Astrocyte of the spinal cord (primary cell): ENCODE measurements at regions not wholly inside any gene's neighbourhood (a gene's known extent, or its start where the extent isn't known, plus 50 kb on each side); places are given as distances from the start of the nearest gene placed in this dataset.
"Not testable (repeated sequence)": the region's sequence is repeated elsewhere in the genome, so short reads cannot be mapped to it uniquely, and the experiment has no call there.

Experiments
- DNase-seq: peaks from one replicate; pipeline ENCODE4 v3.0.0; 2011; ENCODE audit warnings: low read depth, low spot score
- H3K4me3 ChIP-seq: 2 replicates; pipeline ENCODE4 v1.5.1; 2011; ENCODE audit warnings: low read depth, mild to moderate bottlenecking, low read length, moderate library complexity
- CTCF ChIP-seq: IDR thresholded peaks from 2 replicates; pipeline ENCODE4 v1.5.1; 2012; ENCODE audit warnings: low read depth, mild to moderate bottlenecking, low read length, inconsistent platforms
- in situ Hi-C: cut with HindIII; loops from 2 replicates; pipeline ENCODE4 v1.10.0; 2017; ENCODE audit warnings: low sequenced_read_pairs

DNA sequence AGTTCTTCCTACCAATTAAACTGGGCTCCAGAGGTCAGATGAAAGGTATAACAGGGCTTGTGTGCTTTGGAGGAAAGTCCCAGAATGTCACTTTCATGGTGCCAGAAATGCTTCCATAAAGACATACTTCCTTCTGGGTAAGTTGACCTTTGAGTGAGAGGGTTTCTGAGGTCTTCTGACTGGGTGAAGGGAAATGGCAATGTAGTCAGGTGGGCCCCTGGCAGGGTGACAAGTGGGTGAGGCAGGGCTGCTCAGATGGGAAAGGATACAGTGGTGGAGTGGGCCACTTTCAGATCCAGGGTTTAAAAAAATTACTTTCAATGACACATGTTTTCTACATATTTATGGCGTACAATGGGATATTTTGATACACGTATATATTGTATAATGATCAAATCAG is 136.5 kb upstream of the PITX1 start:
- no peak for DNase-seq
- no peak overlapping the region for H3K4me3 ChIP-seq
- TF ChIP-seq CTCF, result no peak
- in situ Hi-C loops, result no loop called here

- TF ChIP-seq CTCF, result no peak
- in situ Hi-C loops, result no loop called here
- no peak overlapping the region for H3K4me3 ChIP-seq
- no peak for DNase-seq
These were observed 135.7 kb upstream of the PITX1 start for GRCh38 chr5:135169753-135170152.

DNA sequence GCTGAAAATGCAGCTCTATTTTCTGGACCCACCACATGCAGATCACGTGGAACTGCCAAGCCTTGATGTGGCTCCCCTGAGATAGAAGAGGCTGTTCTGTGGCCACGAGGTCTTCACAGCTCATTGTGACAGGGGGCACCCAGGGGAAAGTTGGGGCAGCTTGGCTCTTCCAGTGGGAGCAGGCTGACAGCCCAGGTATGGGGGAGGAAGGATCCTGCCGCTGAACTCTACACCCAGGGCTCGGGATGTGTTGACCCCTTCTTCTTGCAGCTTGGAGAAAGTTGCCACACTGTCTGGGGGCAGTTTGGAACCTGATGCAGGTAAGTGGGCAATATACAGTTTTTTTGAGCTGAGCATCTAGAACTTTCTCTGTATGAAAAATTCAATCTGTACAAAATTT is 133.6 kb upstream of the PITX1 start:
- no peak for DNase-seq

GRCh38 chr5:135164873-135165614 is 131.0 kb upstream of the PITX1 start:
- DNase-seq, H3K4me3 ChIP-seq, in situ Hi-C loops: not testable (repeated sequence)

More for the DNA sequence above, 133.6 kb upstream of the PITX1 start:
- in situ Hi-C loops, result no loop called here
- no peak for TF ChIP-seq CTCF
- no peak overlapping the region for H3K4me3 ChIP-seq

DNA sequence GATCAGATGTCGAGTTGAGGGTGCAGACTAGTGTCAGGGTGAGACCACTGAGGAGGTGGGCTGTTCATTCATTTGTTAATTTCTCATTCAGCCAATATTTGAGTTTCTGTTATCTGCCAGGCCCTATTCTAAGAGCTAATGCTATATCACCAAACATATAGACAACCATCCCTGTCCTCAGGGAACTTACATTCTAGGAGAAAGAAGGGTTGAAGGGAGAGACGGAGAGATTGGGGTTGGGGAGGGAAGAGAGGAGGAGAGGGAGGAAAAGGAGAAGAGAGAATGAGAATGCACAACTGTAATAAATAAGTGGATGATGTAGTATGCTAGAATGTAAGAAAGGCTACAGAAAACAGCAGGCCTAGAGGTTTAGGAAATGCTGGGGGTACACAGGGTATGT is 129.9 kb upstream of the PITX1 start:
- in situ Hi-C loops, result no loop called here
- no peak for DNase-seq
- TF ChIP-seq CTCF, result no peak
- no peak overlapping the region for H3K4me3 ChIP-seq

DNA sequence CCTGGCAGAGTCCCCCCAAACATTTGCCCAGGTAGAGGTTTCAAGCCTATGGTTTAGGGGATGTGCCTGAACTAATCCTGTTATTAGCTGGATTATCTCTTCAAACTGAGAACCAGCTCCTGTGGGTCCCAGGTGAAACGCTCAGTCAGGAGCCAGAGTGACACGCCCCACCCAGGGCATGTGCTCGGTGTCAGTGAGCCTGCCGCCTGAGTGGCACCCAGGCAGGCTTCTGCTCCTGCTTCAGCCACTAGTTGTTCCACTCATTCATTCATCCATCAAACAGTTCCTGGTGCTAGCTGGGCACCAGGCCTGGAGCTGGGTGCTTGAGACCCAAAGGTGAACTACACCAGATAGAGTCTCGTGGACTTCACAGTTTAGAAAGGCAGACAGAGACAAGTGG is 129.4 kb upstream of the PITX1 start:
- in situ Hi-C loops, result no loop called here
- DNase-seq, result no peak
- TF ChIP-seq CTCF, result no peak
- H3K4me3 ChIP-seq, result no peak overlapping the region

DNA sequence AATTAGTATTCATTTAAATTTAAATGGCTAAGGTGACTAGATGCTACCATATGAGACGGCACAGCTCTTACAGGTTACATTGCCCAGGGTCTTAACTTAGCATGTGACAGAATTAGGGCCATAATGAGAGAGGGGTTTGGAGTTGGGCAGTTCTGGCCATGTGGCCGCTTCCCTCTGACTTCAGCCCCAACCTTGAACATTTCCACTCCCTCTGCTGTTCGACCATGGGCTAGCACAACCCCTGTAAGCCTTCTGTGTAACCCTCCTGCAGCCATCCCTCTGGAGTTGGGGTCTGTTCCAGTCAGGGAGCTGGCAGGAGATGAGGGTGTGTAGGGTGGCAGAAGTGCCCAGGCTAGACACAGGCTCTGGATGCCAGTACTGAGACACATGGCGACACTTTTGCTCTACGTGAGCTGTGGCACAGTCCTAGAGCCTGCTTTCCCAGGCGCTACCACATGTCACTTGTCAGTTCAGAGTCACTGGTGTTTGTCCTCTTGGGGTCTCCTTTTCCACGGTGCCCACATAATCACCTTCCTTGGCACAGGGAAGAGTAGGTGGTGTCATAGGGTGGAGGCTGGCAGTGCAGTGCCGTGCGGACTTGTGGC is 128.7 kb upstream of the PITX1 start:
- TF ChIP-seq CTCF, result no peak
- in situ Hi-C loops, result no loop called here
- no peak overlapping the region for H3K4me3 ChIP-seq
- no peak for DNase-seq
